Fibroblast of lung (primary cell): ENCODE measurements at regions not wholly inside any gene's neighbourhood (a gene's known extent, or its start where the extent isn't known, plus 50 kb on each side); places are given as distances from the start of the nearest gene placed in this dataset.

Source experiments
- DNase-seq, 2 donors: peaks; one replicate each; pipeline versions ENCODE4 v3.0.0 to v3.0.0-alpha.2; 2010; ENCODE audit warnings: low read depth in 2 of 2
- H2AFZ ChIP-seq: 2 replicates; pipeline ENCODE4 v1.5.1; 2012; ENCODE audit warnings: low read length, control low read depth, inconsistent platforms
- H3K27ac ChIP-seq: 2 replicates; pipeline ENCODE4 v1.5.1; 2011; ENCODE audit warnings: low read length, control low read depth; ENCODE audit not compliant: insufficient read depth
- H3K27me3 ChIP-seq: 2 replicates; pipeline ENCODE4 v1.5.1; 2011; ENCODE audit warnings: mild to moderate bottlenecking, low read length; ENCODE audit not compliant: control insufficient read depth, insufficient read depth
- H3K36me3 ChIP-seq: 2 replicates; pipeline ENCODE4 v1.5.1; 2011; ENCODE audit warnings: low read length; ENCODE audit not compliant: control insufficient read depth, insufficient read depth
- H3K4me1 ChIP-seq: 2 replicates; pipeline ENCODE4 v1.5.1; 2011; ENCODE audit warnings: low read length; ENCODE audit not compliant: control insufficient read depth, insufficient read depth; ENCODE audit errors: extremely low read depth
- H3K4me2 ChIP-seq: 2 replicates; pipeline ENCODE4 v1.5.1; 2011; ENCODE audit warnings: low read length, control low read depth; ENCODE audit not compliant: insufficient read depth; ENCODE audit errors: extremely low read depth
- H3K4me3 ChIP-seq, 4 experiments: fragments of 200-600 bp in 1 of 4; sonication (generic) in 1 of 4; replicated peaks in 1 of 4; 2 replicates each; pipeline ENCODE4 v1.5.1; 2011 to 2016; ENCODE audit warnings: low read length in 4 of 4, low read depth in 3 of 4, mild to moderate bottlenecking in 3 of 4, control low read depth in 2 of 4, inconsistent platforms in 1 of 4, mixed read lengths in 1 of 4; ENCODE audit not compliant: insufficient read depth in 1 of 4; ENCODE audit errors: control extremely low read depth in 1 of 4
- H3K79me2 ChIP-seq: 2 replicates; pipeline ENCODE4 v1.5.1; 2012; ENCODE audit warnings: mild to moderate bottlenecking, low read length, inconsistent platforms; ENCODE audit not compliant: control insufficient read depth, insufficient read depth
- H3K9ac ChIP-seq: 2 replicates; pipeline ENCODE4 v1.5.1; 2011; ENCODE audit warnings: mild to moderate bottlenecking, low read length, control low read depth; ENCODE audit not compliant: insufficient read depth
- H3K9me3 ChIP-seq: 2 replicates; pipeline ENCODE4 v1.5.1; 2012; ENCODE audit warnings: low read depth, low read length; ENCODE audit not compliant: control insufficient read depth, insufficient read depth
- H4K20me1 ChIP-seq: 2 replicates; pipeline ENCODE4 v1.5.1; 2011; ENCODE audit warnings: low read length; ENCODE audit not compliant: control insufficient read depth, insufficient read depth; ENCODE audit errors: extremely low read depth
- CTCF ChIP-seq, 2 donors: IDR thresholded peaks in 1 of 2; conservative IDR thresholded peaks in 1 of 2; 1 replicate in 1 of 2; 2 replicates in 1 of 2; pipeline ENCODE4 v1.5.1; 2011 to 2012; ENCODE audit warnings: low read length in 2 of 2, control low read depth in 1 of 2, inconsistent platforms in 1 of 2, low read depth in 1 of 2, mild to moderate bottlenecking in 1 of 2
- EZH2 ChIP-seq: IDR thresholded peaks from 2 replicates; pipeline ENCODE4 v1.5.1; 2012; ENCODE audit warnings: low read length, control low read depth, mild to moderate bottlenecking; ENCODE audit errors: missing control alignments

DNA sequence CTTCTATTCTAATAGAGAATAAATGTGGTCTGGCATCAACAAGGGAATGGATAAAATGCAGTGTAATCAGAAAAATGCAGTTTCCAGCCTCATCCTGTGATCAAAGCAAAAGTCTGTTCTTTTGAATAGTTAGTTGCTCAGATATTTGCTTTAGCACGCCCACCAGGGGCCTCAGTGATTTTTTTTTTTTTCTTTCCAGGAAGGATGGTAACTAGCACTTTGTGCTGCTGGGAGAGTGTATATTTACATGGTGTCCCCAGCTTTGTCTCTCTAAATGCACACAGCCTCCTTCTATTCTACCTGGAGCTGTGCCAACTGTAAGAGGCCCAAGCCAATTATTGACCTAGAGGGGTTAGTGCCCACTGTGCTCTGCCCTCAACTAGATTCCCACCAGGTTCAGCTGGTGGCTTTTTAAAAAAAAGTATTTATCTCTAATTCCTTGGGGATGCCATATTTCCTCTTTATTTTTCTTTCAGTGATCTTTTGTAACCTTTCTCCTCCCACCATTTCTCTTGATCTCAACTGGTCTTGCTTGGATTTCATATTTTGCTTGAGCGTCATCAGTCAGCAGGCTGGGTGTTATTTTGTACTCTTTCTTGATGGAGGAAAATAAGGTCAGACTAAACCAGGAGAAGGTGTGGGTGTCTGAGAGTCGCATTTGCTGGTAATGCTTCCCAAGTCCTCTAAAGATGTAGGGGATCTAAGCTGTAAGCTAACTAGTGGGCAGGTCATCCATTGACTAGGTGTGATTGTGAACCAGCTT is 193.0 kb upstream of the C9orf72 start:
- no peak overlapping the region for H3K27ac ChIP-seq
- H3K4me2 ChIP-seq: no peak overlapping the region
- H2AFZ ChIP-seq: no peak overlapping the region

DNA sequence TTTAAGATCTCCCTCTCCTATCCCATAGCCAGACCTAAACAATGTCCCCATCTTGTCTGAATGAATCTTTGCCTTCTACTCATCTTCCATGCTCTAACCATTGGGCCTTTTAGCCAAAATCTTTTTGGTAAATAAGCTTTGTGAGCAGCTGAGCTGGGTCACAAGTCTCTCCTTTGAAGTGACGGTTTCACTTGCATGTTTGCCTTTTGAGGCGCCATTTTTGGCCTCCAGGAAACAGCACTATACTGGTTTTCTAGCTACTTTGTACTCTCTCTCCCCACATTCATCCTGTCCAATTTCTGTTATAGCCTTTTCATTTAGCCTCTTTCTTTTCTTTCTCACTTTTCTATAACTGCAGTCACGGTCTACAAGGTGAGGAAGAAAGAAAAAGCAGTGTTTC is 195.5 kb upstream of the C9orf72 start:
- H3K27ac ChIP-seq: no peak overlapping the region
- no peaks in the 10 kb centered on the region for H3K27me3 ChIP-seq
- no peaks in the 10 kb centered on the region for H3K9me3 ChIP-seq
- no peak overlapping the region for H3K9ac ChIP-seq
- no peak overlapping the region for H2AFZ ChIP-seq
- H3K4me3 ChIP-seq: no peak overlapping the region
- TF ChIP-seq EZH2 (no peak), CTCF (conservative IDR thresholded peaks at IDR 0.05 in 1 of 2, IDR thresholded peaks at IDR 0.05 in 1 of 2; ENCODE audit: low read depth in 1 of 2, low read length in 2 of 2) (no peak)
- no peak for DNase-seq
- H3K79me2 ChIP-seq: no peaks in the 10 kb centered on the region
- no peaks in the 10 kb centered on the region for H3K4me1 ChIP-seq
- no peaks in the 10 kb centered on the region for H4K20me1 ChIP-seq
- no peak overlapping the region for H3K4me2 ChIP-seq
- no peaks in the 10 kb centered on the region for H3K36me3 ChIP-seq

More for the DNA sequence above, 193.0 kb upstream of the C9orf72 start:
- H3K36me3 ChIP-seq: no peaks in the 10 kb centered on the region
- peak in 1 of 2 donors; percentile 45 for DNase-seq
- no peaks in the 10 kb centered on the region for H3K4me1 ChIP-seq
- H3K27me3 ChIP-seq: no peaks in the 10 kb centered on the region
- no peaks in the 10 kb centered on the region for H3K79me2 ChIP-seq
- TF ChIP-seq EZH2 (no peak), CTCF (conservative IDR thresholded peaks at IDR 0.05 in 1 of 2, IDR thresholded peaks at IDR 0.05 in 1 of 2; ENCODE audit: low read depth in 1 of 2, low read length in 2 of 2) (no peak)
- H3K4me3 ChIP-seq: no peak overlapping the region
- H4K20me1 ChIP-seq: no peaks in the 10 kb centered on the region
- no peaks in the 10 kb centered on the region for H3K9me3 ChIP-seq
- H3K9ac ChIP-seq: no peak overlapping the region

DNA sequence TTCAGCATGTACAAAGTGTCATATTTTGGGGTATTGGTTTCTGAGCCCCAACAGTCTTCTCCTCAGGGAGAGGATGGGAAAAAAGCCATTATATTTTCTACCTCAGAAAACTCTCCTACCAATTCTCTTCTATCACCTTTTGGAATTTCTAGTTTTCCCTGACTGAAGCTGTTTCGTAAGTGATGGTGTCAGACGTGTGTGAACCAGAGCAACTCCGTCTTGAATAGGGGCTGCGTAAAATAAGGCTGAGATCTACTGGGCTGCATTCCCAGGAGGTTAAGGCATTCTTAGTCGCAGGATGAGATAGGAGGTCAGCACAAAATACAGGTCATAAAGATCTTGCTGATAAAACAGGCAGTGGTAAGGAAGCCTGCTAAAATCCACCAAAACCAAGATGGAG is 197.3 kb upstream of the C9orf72 start:
- no peak for DNase-seq
- Histone ChIP-seq H3K27ac (no peak overlapping the region), H3K4me1 (no peaks in the 10 kb centered on the region), H3K9me3 (no peaks in the 10 kb centered on the region), H3K79me2 (no peaks in the 10 kb centered on the region), H4K20me1 (no peaks in the 10 kb centered on the region), H3K4me3 (no peak overlapping the region), H3K9ac (no peak overlapping the region), H3K4me2 (no peak overlapping the region), H3K36me3 (no peaks in the 10 kb centered on the region), H2AFZ (no peak overlapping the region), H3K27me3 (no peaks in the 10 kb centered on the region)
- TF ChIP-seq EZH2: no peak
- TF ChIP-seq CTCF (conservative IDR thresholded peaks at IDR 0.05 in 1 of 2, IDR thresholded peaks at IDR 0.05 in 1 of 2; ENCODE audit: low read depth in 1 of 2, low read length in 2 of 2): no peak
